Activated gamma-delta T cell treated with anti-CD3 and anti-CD28 coated beads, Interleukin-2, amount 50 U/mL, for 16 hours (primary cell): ENCODE measurements at regions not wholly inside any gene's neighbourhood (a gene's known extent, or its start where the extent isn't known, plus 50 kb on each side); places are given as distances from the start of the nearest gene placed in this dataset.
"Not testable (repeated sequence)": the region's sequence is repeated elsewhere in the genome, so short reads cannot be mapped to it uniquely, and the experiment has no call there.

Source experiments
- DNase-seq: peaks from one replicate; pipeline ENCODE4 v3.0.0-alpha.2; 2020; ENCODE audit warnings: low read depth

- DNase-seq, result not testable (repeated sequence)
Measured at GRCh38 chr5:1583081-1583875, 59.5 kb upstream of the LPCAT1 start.

- DNase-seq, result not testable (repeated sequence)
Measured at GRCh38 chr5:1579389-1579788, 55.6 kb upstream of the LPCAT1 start.

- DNase-seq, result not testable (repeated sequence)
Measured at GRCh38 chr5:1576851-1577250, 53.1 kb upstream of the LPCAT1 start.

- not testable (repeated sequence) for DNase-seq
Measured at GRCh38 chr5:1575991-1576714, 52.4 kb upstream of the LPCAT1 start.

- DNase-seq, result not testable (repeated sequence)
Measured at GRCh38 chr5:1575491-1575890, 51.7 kb upstream of the LPCAT1 start.

GRCh38 chr5:1574023-1574318, 50.2 kb upstream of the LPCAT1 start:
- DNase-seq, result not testable (repeated sequence)

- not testable (repeated sequence) for DNase-seq
Measured at GRCh38 chr5:1573217-1574022, 49.7 kb upstream of the LPCAT1 start.
